GM23338 (cell line): ENCODE measurements at regions not wholly inside any gene's neighbourhood (a gene's known extent, or its start where the extent isn't known, plus 50 kb on each side); places are given as distances from the start of the nearest gene placed in this dataset.

Experiments
- ATAC-seq: fragments of 200-7000 bp; cut with Tn5 transposase; 3 replicates; pipeline ENCODE4 v1.9.1; 2020
- DNase-seq: peaks from one replicate; pipeline ENCODE4 v3.0.0-alpha.2; 2015; ENCODE audit warnings: low spot score
- H2AFZ ChIP-seq: fragments of 200-600 bp; sonication (generic); 2 replicates; pipeline ENCODE4 v1.8.0; 2016; ENCODE audit warnings: antibody characterized with exemption, mild to moderate bottlenecking, moderate library complexity
- H3F3A ChIP-seq: fragments of 200-600 bp; sonication (generic); replicated peaks from 2 replicates; pipeline ENCODE4 v1.8.0; 2017; ENCODE audit warnings: antibody characterized with exemption, mixed run types, low read depth
- H3K27ac ChIP-seq: fragments of 200-600 bp; sonication (generic); 2 replicates; pipeline ENCODE4 v1.6.1; 2016; ENCODE audit warnings: low read depth
- H3K27me3 ChIP-seq: fragments of 200-600 bp; sonication (generic); 2 replicates; pipeline ENCODE4 v1.8.0; 2016; ENCODE audit warnings: mild to moderate bottlenecking, mixed run types, moderate library complexity; ENCODE audit not compliant: insufficient read depth
- H3K36me3 ChIP-seq: fragments of 200-600 bp; sonication (generic); 2 replicates; pipeline ENCODE4 v1.8.0; 2016; ENCODE audit warnings: mild to moderate bottlenecking; ENCODE audit not compliant: insufficient read depth
- H3K4me1 ChIP-seq: fragments of 200-600 bp; sonication (generic); 2 replicates; pipeline ENCODE4 v1.8.0; 2016; ENCODE audit warnings: mild to moderate bottlenecking, moderate library complexity; ENCODE audit not compliant: insufficient read depth
- H3K4me2 ChIP-seq: fragments of 200-600 bp; sonication (generic); 2 replicates; pipeline ENCODE4 v1.7.1; 2017; ENCODE audit warnings: mixed run types
- H3K4me3 ChIP-seq: fragments of 200-600 bp; sonication (generic); 2 replicates; pipeline ENCODE4 v1.6.1; 2016; ENCODE audit warnings: mixed run types
- H3K79me2 ChIP-seq: fragments of 200-600 bp; sonication (generic); replicated peaks from 2 replicates; pipeline ENCODE4 v1.8.0; 2017; ENCODE audit warnings: mild to moderate bottlenecking; ENCODE audit not compliant: insufficient read depth
- H3K9me2 ChIP-seq: fragments of 200-600 bp; sonication (generic); 2 replicates; pipeline ENCODE4 v1.8.0; 2017; ENCODE audit not compliant: insufficient read depth
- H4K20me1 ChIP-seq: fragments of 200-600 bp; sonication (generic); replicated peaks from 2 replicates; pipeline ENCODE4 v1.8.0; 2017; ENCODE audit warnings: mild to moderate bottlenecking; ENCODE audit not compliant: insufficient read depth
- H3K27ac Mint-ChIP-seq: 2 replicates; pipeline ENCODE4 v1.8.0; 2020; ENCODE audit warnings: inconsistent platforms, mild to moderate bottlenecking, moderate library complexity, mixed read lengths
- H3K27me3 Mint-ChIP-seq: 3 replicates; pipeline ENCODE4 v1.8.0; 2022; ENCODE audit warnings: low read depth, mild to moderate bottlenecking, moderate library complexity, mixed read lengths, inconsistent platforms; ENCODE audit not compliant: insufficient read depth, poor library complexity
- H3K36me3 Mint-ChIP-seq: 3 replicates; pipeline ENCODE4 v1.8.0; 2021; ENCODE audit warnings: low read depth, mild to moderate bottlenecking, inconsistent platforms, moderate library complexity, mixed read lengths
- H3K4me1 Mint-ChIP-seq: 3 replicates; pipeline ENCODE4 v1.8.0; 2020; ENCODE audit warnings: mild to moderate bottlenecking, inconsistent platforms, mixed read lengths
- H3K4me3 Mint-ChIP-seq: 3 replicates; pipeline ENCODE4 v1.8.0; 2021; ENCODE audit warnings: moderate library complexity, mild to moderate bottlenecking, inconsistent platforms, mixed read lengths
- H3K9me3 Mint-ChIP-seq: 3 replicates; pipeline ENCODE4 v1.8.0; 2020; ENCODE audit warnings: moderate library complexity, mild to moderate bottlenecking, inconsistent platforms, mixed read lengths
- CTCF ChIP-seq, 2 experiments: fragments of 200-600 bp in 1 of 2; sonication (generic) in 1 of 2; conservative IDR thresholded peaks; 2 replicates each; pipeline versions ENCODE4 v1.5.1 to v1.6.1; 2016 to 2017; ENCODE audit warnings: antibody characterized with exemption in 2 of 2, low read depth in 2 of 2, mild to moderate bottlenecking in 2 of 2, moderate library complexity in 1 of 2
- EZH2 ChIP-seq: fragments of 200-600 bp; sonication (generic); IDR thresholded peaks from one replicate; pipeline ENCODE4 v1.8.0; 2017; ENCODE audit warnings: antibody characterized with exemption, mild to moderate bottlenecking, low read depth; ENCODE audit not compliant: unreplicated experiment
- JUNB ChIP-seq: IDR thresholded peaks from one replicate; pipeline ENCODE4 v1.6.1; 2016; ENCODE audit warnings: antibody characterized with exemption; ENCODE audit not compliant: unreplicated experiment
- REST ChIP-seq: IDR thresholded peaks from one replicate; pipeline ENCODE4 v1.6.1; 2018; ENCODE audit warnings: antibody characterized with exemption; ENCODE audit not compliant: unreplicated experiment
- STAT1 ChIP-seq: IDR thresholded peaks from one replicate; pipeline ENCODE4 v1.6.1; 2016; ENCODE audit warnings: antibody characterized with exemption; ENCODE audit not compliant: unreplicated experiment
- ZNF114 ChIP-seq: fragments of 250-450 bp; sonication (Bioruptor Pico); IDR thresholded peaks from 2 replicates; pipeline ENCODE4 v1.5.0; 2020; ENCODE audit warnings: mild to moderate bottlenecking, moderate library complexity
- ZNF331 ChIP-seq: fragments of 250-450 bp; sonication (Bioruptor Pico); IDR thresholded peaks from 2 replicates; pipeline ENCODE4 v1.5.0; 2020; ENCODE audit warnings: low read depth, mild to moderate bottlenecking, moderate library complexity
- ZNF462 ChIP-seq: fragments of 250-450 bp; sonication (Bioruptor Pico); IDR thresholded peaks from 2 replicates; pipeline ENCODE4 v1.5.0; 2020; ENCODE audit warnings: mild to moderate bottlenecking, moderate library complexity

- Histone ChIP-seq H3K27me3 (no peaks in the 10 kb centered on the region), H3K36me3 (no peaks in the 10 kb centered on the region), H2AFZ (no peak overlapping the region), H3K27ac (no peak overlapping the region), H4K20me1 (no peaks in the 10 kb centered on the region), H3K4me2 (no peak overlapping the region), H3K4me1 (peaks cover 15% of the 10 kb centered on the region), H3K9me2 (0 out of 2 replicates have a peak, but pooled peaks cover 3% of the 10 kb centered on the region), H3F3A (no peaks in the 10 kb centered on the region), H3K79me2 (no peaks in the 10 kb centered on the region), H3K4me3 (no peak overlapping the region)
- Mint-ChIP-seq H3K27ac (no peak overlapping the region), H3K27me3 (peaks cover 3% of the 10 kb centered on the region), H3K9me3 (no peaks in the 10 kb centered on the region), H3K4me3 (no peak overlapping the region), H3K36me3 (no peaks in the 10 kb centered on the region), H3K4me1 (peaks cover 26% of the 10 kb centered on the region)
- ATAC-seq (no peak), DNase-seq (no peak)
- TF ChIP-seq REST (no peak), STAT1 (no peak), JUNB (no peak)
Observed at GRCh38 chr2:167855211-167855610, 392.2 kb downstream of the STK39 start.

- Histone ChIP-seq H3K4me3 (no peak overlapping the region), H3K4me1 (no peaks in the 10 kb centered on the region; the same call in 1 of the 2 replicates), H3F3A (no peaks in the 10 kb centered on the region), H3K9me2 (0 out of 2 replicates have a peak, but pooled peaks cover 3% of the 10 kb centered on the region), H3K27ac (no peak overlapping the region), H3K36me3 (no peaks in the 10 kb centered on the region), H3K79me2 (no peaks in the 10 kb centered on the region), H3K4me2 (no peak overlapping the region), H4K20me1 (no peaks in the 10 kb centered on the region), H3K27me3 (no peaks in the 10 kb centered on the region), H2AFZ (no peak overlapping the region)
- Mint-ChIP-seq H3K36me3 (peaks cover 10% of the 10 kb centered on the region; the same call in 2 of the 3 replicates), H3K4me1 (peaks cover 11% of the 10 kb centered on the region), H3K4me3 (no peak overlapping the region), H3K9me3 (peaks cover 9% of the 10 kb centered on the region; the same call in 2 of the 3 replicates), H3K27me3 (peaks cover 3% of the 10 kb centered on the region), H3K27ac (no peak overlapping the region)
- ATAC-seq (no peak), DNase-seq (no peak)
- TF ChIP-seq ZNF114 (no peak), CTCF (conservative IDR thresholded peaks at IDR 0.05; ENCODE audit: low read depth in 2 of 2) (no peak), STAT1 (no peak), EZH2 (no peak), ZNF462 (CRISPR knock-in tag) (no peak), ZNF331 (CRISPR knock-in tag) (no peak)
Observed at GRCh38 chr2:167853717-167854116, 393.7 kb downstream of the STK39 start.
